DMS 273 (cell line): ENCODE measurements at regions not wholly inside any gene's neighbourhood (a gene's known extent, or its start where the extent isn't known, plus 50 kb on each side); places are given as distances from the start of the nearest gene placed in this dataset.

Source experiments
- DNase-seq: peaks from one replicate; lab custom pipeline; 2025; ENCODE audit not compliant: unreplicated experiment; lab: John Stamatoyannopoulos, UW

DNA sequence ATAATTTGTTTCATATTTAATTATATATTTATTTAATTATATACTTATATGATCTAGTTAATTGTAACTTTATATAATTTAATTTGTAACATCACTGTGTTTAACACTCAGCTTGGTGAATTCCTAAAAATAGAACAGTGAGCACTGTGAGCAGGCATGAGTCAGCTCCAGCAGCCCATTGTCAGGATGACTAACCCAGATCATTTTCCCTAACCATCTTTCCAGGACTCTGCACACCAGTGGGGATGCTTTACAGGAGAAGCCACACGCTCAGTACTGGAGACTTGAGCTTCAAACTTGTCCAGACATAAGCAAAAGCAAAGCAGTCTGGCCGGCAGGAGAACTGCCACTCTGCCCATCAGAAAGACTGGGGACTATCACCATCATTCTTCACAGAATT is 446.2 kb upstream of the TRPC7 start:
- no peak for DNase-seq

DNA sequence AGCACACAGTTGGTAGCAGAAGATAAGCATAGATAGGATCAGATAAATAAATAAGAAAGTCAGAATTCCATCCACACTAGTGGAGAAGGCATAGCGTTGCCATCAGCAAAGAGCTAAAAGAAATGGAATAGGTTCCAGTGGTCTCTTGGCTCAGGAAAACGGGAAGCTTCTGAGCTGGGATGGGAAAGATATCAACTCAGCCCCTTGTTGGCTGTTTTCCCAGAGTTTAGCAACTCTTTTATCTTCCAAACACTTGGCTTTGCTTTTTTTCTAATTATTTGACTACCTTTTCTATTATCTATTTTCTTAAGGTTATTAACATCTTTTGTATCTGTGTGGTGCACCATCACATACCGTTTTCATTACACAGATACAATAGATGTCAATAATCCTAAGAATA is 445.7 kb upstream of the TRPC7 start:
- DNase-seq, result no peak

DNA sequence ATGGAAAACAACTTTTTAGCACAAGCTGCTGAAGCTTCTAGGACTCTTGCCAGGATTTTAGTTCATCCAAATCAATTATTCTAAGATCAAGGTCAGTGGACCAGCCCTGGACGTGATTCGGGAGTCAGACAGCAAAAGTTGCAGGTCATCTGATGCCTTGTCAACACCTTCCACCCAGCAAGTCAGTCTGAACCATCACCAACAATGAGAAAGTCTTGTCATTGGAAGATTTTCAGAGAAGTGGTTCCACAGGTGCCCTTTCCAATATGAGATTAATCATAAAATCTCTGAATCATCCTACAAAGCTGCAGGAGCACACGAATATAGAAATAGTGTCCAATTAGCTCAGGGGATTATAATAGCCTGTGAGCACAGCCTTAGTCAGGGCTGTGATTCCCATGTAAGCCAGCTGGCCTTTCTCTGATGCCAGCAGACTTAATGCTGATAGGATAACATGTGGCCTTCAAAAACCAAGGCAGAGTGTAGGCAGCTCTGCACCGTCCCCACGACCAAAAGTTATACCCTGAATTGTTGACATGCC is 445.0 kb upstream of the TRPC7 start:
- DNase-seq, result peak; percentile 37

DNA sequence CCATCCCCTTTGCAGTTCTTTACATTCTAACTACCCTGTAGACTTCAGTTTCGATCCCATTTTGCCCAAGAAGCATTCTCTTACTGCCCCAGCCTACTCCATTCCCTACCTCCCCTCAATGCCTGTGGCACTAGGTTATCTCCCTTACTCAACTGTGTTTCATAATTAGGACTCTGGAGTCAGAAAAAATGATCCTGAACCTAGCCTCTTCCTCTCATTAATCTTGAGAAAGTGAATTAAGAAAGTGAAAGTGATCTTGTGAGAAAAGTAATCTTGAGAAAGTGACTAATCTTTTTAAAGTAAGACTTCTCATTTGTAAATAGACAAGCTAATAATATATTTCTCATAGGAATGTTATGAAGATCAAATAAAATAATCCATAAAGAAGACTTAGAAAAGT is 444.0 kb upstream of the TRPC7 start:
- DNase-seq, result no peak

- DNase-seq, result no peak
Measured at GRCh38 chr5:136808756-136809155, 443.4 kb upstream of the TRPC7 start.

GRCh38 chr5:136805466-136805865 is 440.1 kb upstream of the TRPC7 start:
- DNase-seq, result no peak

- DNase-seq, result peak; percentile 56
Measured at GRCh38 chr5:136802383-136802782, 437.0 kb upstream of the TRPC7 start.

DNA sequence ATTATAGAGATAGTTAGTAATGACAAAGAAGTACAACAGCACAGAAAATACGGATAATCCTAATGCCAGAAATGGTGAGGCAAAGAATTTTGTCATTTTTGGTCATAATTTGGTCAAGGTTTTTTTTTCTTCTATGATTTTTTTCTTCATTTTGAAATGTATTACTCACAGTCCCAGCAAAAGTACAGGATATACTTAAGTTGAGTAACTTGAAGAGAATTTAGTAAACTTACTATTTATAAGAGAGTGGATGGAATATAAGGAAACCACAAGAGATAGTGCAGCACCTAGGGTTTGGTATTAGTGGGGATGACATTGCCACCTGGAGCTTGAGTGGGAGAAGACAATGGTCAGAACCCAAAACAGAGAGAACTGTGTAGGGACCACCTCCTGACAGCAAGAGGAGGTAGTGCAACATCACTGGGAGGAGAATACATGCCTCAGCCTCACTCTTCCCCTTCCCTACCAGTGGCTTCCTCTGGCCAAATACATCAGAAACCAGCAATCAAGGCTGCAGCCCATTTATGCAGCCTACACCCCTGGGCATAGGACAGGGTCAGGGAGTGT is 434.5 kb upstream of the TRPC7 start:
- no peak for DNase-seq

GRCh38 chr5:136793300-136793699 is 428.0 kb upstream of the TRPC7 start:
- DNase-seq, result no peak

- no peak for DNase-seq
Measured at GRCh38 chr5:136781464-136781863, 416.1 kb upstream of the TRPC7 start.

- peak; percentile 6 for DNase-seq
Measured at GRCh38 chr5:136780518-136780917, 415.2 kb upstream of the TRPC7 start.

DNA sequence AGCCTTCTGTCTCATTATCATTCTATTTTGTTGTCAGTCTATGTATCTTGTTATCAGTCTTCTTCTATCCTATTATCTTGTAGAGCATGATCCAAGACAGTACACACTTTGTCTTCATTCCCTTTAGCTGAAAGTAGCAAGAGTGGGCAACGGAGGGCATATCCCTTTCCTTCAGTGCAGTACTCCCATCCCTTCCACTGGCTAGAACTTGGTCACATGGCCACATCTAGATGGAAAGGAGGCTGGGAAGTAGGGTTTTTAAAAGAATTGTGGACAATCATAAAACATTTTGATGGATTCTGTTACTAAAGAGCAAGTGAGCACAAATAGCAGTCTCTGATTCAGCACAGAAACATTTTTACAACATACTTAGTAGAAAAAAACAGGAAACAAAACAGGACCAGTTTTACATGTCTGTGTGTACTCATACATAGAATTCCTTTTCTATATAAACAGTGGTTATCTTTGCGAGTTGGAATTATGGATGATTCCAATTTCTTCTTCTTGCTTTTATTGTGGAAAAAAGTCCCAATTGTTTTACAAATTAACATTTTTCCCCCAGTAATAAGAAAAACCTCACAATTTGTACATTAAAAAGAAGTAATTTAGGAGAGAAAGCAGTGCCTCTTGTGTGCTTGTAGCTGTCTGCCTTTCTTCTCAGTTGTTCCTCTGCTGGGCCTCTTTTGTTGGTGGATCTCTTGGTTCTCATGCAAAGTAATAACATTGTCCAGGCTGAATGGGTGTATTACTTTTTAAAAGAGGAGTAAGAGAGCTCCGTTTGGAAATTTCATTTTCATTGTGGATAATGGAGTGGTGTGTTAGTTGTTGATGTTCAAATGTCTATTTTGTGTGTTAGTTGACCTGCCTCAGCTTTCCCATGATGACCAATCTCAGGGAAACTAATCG is 410.9 kb upstream of the TRPC7 start:
- no peak for DNase-seq

GRCh38 chr5:136772491-136772890 is 407.1 kb upstream of the TRPC7 start:
- DNase-seq, result no peak

DNA sequence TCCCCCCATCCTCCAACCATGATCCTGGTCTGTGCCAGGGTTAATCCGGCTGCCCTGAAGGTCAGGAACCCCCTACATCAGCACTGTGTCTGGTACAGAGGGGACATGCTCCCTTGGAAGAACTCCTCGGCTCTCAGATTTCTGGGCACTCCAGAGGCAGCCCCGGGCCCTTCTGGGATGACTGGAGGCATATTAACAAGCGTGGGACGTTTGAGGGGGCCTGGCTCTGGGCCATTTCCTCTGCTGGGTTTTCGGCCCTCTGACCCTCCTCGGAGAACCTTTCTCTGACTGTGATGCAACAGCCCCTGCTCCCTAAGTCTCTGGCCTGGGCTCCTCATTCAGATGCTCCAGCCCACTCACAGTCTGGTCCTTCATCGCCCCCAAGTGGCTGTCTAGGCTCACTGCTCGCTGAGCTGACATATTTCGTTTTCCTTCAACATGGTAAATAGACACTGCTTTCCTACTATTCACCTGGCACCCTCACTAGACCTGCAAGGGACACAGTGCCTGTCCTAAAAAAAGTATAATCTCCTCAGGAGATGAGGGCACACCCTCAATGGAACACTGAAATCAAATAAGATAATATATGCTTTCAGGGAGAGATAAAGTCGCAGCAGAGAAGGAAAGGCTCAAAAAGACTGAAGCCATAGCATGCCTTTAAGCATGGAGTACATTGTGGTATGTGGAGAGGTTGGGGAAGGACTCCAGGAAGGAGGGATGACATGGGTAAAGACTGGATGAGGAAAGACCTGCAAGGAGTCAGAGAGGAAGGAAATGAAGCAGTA is 404.7 kb upstream of the TRPC7 start:
- peak; percentile 82 for DNase-seq

DNA sequence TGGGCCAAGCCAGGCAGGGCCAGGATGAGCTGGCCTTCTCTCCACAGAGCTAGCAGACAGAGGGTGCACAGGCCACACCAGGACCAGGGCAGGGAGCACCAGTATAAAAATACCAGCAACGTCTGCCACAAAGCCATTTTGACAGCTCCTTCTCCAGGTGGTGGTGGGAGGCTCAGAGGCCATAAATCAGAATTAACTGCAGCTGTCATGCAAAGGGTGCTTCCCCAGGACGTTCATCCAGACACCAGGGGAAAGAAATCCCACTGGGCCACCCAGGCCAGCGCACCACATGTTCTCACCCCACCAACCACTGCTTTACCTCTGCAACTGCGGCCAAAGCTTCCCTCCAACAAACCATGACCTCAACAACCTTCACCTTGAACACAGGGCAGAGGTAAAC is 403.7 kb upstream of the TRPC7 start:
- peak; percentile 5 for DNase-seq

DNA sequence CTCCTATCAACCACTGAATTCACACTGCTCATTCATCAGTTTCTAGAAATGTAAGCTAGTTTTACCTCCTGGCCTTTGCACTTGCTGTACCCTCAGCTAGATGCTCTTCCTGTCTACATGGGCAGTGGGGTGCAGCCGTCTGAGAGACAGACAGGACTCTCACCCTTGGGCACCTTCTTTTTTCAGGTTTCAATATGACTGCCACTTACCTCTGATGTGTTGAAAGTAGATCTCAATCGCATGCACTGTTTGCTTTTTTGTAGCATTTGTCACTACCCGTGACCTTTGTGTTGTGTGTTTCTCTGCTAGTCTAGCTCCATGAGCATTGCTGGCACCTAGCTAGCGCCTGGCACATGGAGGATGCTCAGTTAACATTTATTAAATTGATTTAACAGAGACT is 403.1 kb upstream of the TRPC7 start:
- DNase-seq, result no peak

GRCh38 chr5:136766456-136766855 is 401.1 kb upstream of the TRPC7 start:
- DNase-seq, result no peak

DNA sequence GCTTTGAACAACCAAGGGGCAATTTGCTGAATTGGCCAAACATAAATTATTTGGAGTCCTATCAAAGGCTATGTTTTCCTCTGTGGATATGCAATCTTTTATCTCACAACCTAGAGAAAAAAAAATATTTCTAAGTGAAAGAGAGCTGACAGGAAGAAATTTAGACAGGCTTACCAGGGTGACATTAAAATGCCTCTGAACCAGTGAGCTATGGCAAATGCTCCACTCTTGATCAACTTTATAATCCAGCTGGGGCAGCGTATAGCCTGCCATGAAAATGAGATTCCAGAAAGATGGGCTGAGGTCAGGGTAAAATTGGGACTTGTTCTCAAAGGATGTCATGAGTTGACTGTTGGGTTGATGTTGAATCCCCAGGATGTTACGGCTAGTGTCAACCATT is 399.3 kb upstream of the TRPC7 start:
- DNase-seq, result no peak

GRCh38 chr5:136763548-136763947 is 398.2 kb upstream of the TRPC7 start:
- DNase-seq, result no peak

- no peak for DNase-seq
Measured at GRCh38 chr5:136754216-136754615, 388.9 kb upstream of the TRPC7 start.

DNA sequence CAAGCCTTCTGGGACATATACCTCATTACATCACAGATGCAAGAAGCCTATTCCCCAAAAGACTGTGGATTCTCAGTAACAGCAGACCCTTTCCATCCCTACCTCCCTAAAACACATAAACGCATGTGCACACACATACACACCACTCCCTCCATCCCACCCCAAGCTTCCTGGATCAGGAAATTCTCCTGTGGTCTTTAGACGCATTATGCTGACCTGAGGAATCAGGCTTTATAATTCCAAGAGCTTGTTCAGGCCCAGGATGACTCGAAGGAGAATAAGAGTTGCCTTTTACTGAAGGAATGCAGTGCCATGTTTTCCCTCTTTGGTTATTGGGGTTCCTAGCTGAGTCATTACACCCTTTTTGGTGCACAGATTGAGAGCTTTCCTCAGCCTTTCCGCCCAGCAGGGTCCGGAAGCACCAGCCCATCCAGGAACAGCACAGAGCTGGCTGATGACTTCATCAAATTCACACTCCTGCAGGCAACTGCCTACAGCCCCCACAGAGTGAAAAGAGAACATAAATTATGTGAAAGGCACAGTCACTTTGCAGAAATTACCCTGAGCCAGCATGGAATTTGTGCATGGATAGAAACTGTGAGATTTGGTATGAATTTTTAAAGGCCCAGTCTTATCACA is 385.0 kb upstream of the TRPC7 start:
- no peak for DNase-seq
